Endothelial cell of umbilical vein (primary cell): ENCODE measurements at regions not wholly inside any gene's neighbourhood (a gene's known extent, or its start where the extent isn't known, plus 50 kb on each side); places are given as distances from the start of the nearest gene placed in this dataset.

Experiments
- BruUV-seq: library from RNA; stranded (reverse); fragments of 400-500 nt; replicated peaks from 2 replicates; lab custom pipeline; 2021; lab: Mats Ljungman, UMichigan
- CTCF ChIA-PET: fragments of 300-600, 350-600 bp; sonication (Branson Sonifier 250); formaldehyde crosslinking; loops from one replicate; lab custom pipeline; 2021; ENCODE audit warnings: antibody characterized with exemption, inconsistent platforms; lab: Charles Lee
- POLR2A ChIA-PET: fragments of 300-600, 350-600 bp; sonication (Branson Sonifier 250); formaldehyde crosslinking; loops from one replicate; lab custom pipeline; 2021; ENCODE audit warnings: antibody characterized with exemption, inconsistent platforms; lab: Charles Lee
- DNase-seq: peaks from one replicate; pipeline ENCODE4 v3.0.0-alpha.2; 2011; ENCODE audit warnings: low read depth, low spot score
- FAIRE-seq: peaks from 2 replicates; lab custom pipeline; 2011; peaks lifted over from hg19 to GRCh38; lab: Jason Lieb, UNC
- H2AFZ ChIP-seq: 2 replicates; pipeline ENCODE4 v1.6.0; 2012; ENCODE audit warnings: low read depth, low read length, control low read depth, inconsistent platforms
- H3K27ac ChIP-seq: 2 replicates; pipeline ENCODE4 v1.5.1; 2011; ENCODE audit warnings: low read depth, mild to moderate bottlenecking, control low read depth, low read length, moderate library complexity; ENCODE audit not compliant: insufficient read depth
- H3K27me3 ChIP-seq, 2 experiments: 2 replicates each; pipeline versions ENCODE4 v1.6.0 to v1.6.1; 2011; ENCODE audit warnings: low read length in 2 of 2, mixed read lengths in 1 of 2; ENCODE audit not compliant: control insufficient read depth in 2 of 2, insufficient read depth in 2 of 2
- H3K36me3 ChIP-seq, 2 experiments: 2 replicates in 1 of 2; 3 replicates in 1 of 2; pipeline ENCODE4 v1.5.1; 2011; ENCODE audit warnings: low read length in 2 of 2, mild to moderate bottlenecking in 1 of 2, moderate library complexity in 1 of 2; ENCODE audit not compliant: control insufficient read depth in 2 of 2, insufficient read depth in 2 of 2; ENCODE audit errors: extremely low read depth in 1 of 2
- H3K4me1 ChIP-seq: 3 replicates; pipeline ENCODE4 v1.5.1; 2011; ENCODE audit warnings: mild to moderate bottlenecking, low read length; ENCODE audit not compliant: control insufficient read depth, insufficient read depth; ENCODE audit errors: extremely low read depth
- H3K4me2 ChIP-seq: 2 replicates; pipeline ENCODE4 v1.6.1; 2011; ENCODE audit warnings: low read length, control low read depth, mixed read lengths; ENCODE audit not compliant: insufficient read depth
- H3K4me3 ChIP-seq, 3 experiments: fragments of 200-600 bp in 1 of 3; sonication (generic), shearing (Covaris generic) in 1 of 3; replicated peaks in 1 of 3; 2 replicates each; pipeline ENCODE4 v1.5.1; 2011 to 2016; ENCODE audit warnings: control low read depth in 3 of 3, low read length in 3 of 3, mild to moderate bottlenecking in 2 of 3, inconsistent platforms in 1 of 3, low read depth in 1 of 3, moderate library complexity in 1 of 3; ENCODE audit not compliant: insufficient read depth in 1 of 3
- H3K79me2 ChIP-seq: 2 replicates; pipeline ENCODE4 v1.6.0; 2012; ENCODE audit warnings: low read length, inconsistent platforms; ENCODE audit not compliant: control insufficient read depth, insufficient read depth
- H3K9ac ChIP-seq: replicated peaks from 2 replicates; pipeline ENCODE3; 2011; ENCODE audit warnings: low read length, control low read depth; ENCODE audit not compliant: insufficient read depth; ENCODE audit errors: extremely low read depth
- H3K9me1 ChIP-seq: replicated peaks from 3 replicates; pipeline ENCODE4 v1.6.0; 2011; ENCODE audit warnings: mild to moderate bottlenecking, low read length; ENCODE audit not compliant: control insufficient read depth, insufficient read depth; ENCODE audit errors: extremely low read depth
- H3K9me3 ChIP-seq: replicated peaks from 2 replicates; pipeline ENCODE4 v1.5.1; 2012; ENCODE audit warnings: low read length, inconsistent platforms; ENCODE audit not compliant: control insufficient read depth, insufficient read depth
- H4K20me1 ChIP-seq: replicated peaks from 2 replicates; pipeline ENCODE3; 2011; ENCODE audit warnings: mild to moderate bottlenecking, low read length; ENCODE audit not compliant: control insufficient read depth, insufficient read depth; ENCODE audit errors: extremely low read depth
- EZH2 ChIP-seq: IDR thresholded peaks from 2 replicates; pipeline ENCODE4 v1.6.1; 2012; ENCODE audit warnings: borderline replicate concordance, low read depth, mild to moderate bottlenecking, moderate library complexity, low read length, inconsistent platforms; ENCODE audit not compliant: severe bottlenecking
- FOS ChIP-seq: IDR thresholded peaks from 2 replicates; pipeline ENCODE4 v1.6.1; 2011; ENCODE audit warnings: mild to moderate bottlenecking, low read length, moderate library complexity, borderline replicate concordance; ENCODE audit not compliant: insufficient read depth
- GATA2 ChIP-seq: IDR thresholded peaks from 2 replicates; pipeline ENCODE4 v1.7.0; 2011; ENCODE audit warnings: low read depth, mild to moderate bottlenecking, moderate library complexity, mixed read lengths, low read length; ENCODE audit not compliant: insufficient read length, insufficient read depth
- JUN ChIP-seq: IDR thresholded peaks from 2 replicates; pipeline ENCODE4 v1.6.1; 2011; ENCODE audit warnings: borderline replicate concordance, low read depth; ENCODE audit not compliant: insufficient read length, insufficient read depth
- MAX ChIP-seq: IDR thresholded peaks from 2 replicates; pipeline ENCODE4 v1.6.1; 2011; ENCODE audit not compliant: insufficient read depth, insufficient read length
- MYC ChIP-seq: IDR thresholded peaks from one replicate; pipeline ENCODE4 v1.6.1; 2011; ENCODE audit warnings: mild to moderate bottlenecking, low read depth, low read length
- POLR2A ChIP-seq: IDR thresholded peaks from 2 replicates; pipeline ENCODE4 v1.6.1; 2012; ENCODE audit warnings: low read depth, mild to moderate bottlenecking, control low read depth, low read length
- dilution Hi-C: fragments of 300-500 bp; cut with MboI; formaldehyde crosslinking; loops from one replicate; pipeline ENCODE4 v1.15.0; 2019; ENCODE audit warnings: low sequenced_read_pairs; ENCODE audit not compliant: extremely low pct_ligation_motif_present
- intact Hi-C: fragments of 100-400 bp; cut with micrococcal nuclease; formaldehyde crosslinking; loops from one replicate; pipeline ENCODE4 v1.10.0; 2022

GRCh38 chr6:140736231-140736630, 1361.8 kb upstream of the CITED2 start:
- intact Hi-C loops, result no loop called here
- H2AFZ ChIP-seq, result no peak overlapping the region

GRCh38 chr6:140732991-140733390, 1358.5 kb upstream of the CITED2 start:
- Histone ChIP-seq H3K36me3 (no peaks in the 10 kb centered on the region), H3K9ac (no peak overlapping the region), H3K9me3 (no peaks in the 10 kb centered on the region), H3K4me3 (no peak overlapping the region), H3K27me3 (no peaks in the 10 kb centered on the region), H3K4me1 (no peaks in the 10 kb centered on the region), H3K4me2 (no peak overlapping the region), H3K9me1 (no peaks in the 10 kb centered on the region), H3K27ac (no peak overlapping the region), H3K79me2 (no peaks in the 10 kb centered on the region), H2AFZ (no peak overlapping the region), H4K20me1 (no peaks in the 10 kb centered on the region)
- BruUV-seq, result no TSS peak
- TF ChIP-seq GATA2, result no peak
- TF ChIP-seq POLR2A, result no peak
- no peak for TF ChIP-seq FOS
- no peak for TF ChIP-seq MAX
- TF ChIP-seq JUN, result no peak
- TF ChIP-seq MYC, result no peak
- TF ChIP-seq EZH2, result no peak
- dilution Hi-C loops (no loop called here), intact Hi-C loops (no loop called here)
- FAIRE-seq, result no peak
- ChIA-PET CTCF (interaction anchor here (1.0 kb wide), 1 partner anchor 10 kb away, joined by 3 read pairs; no protein-coding TSS in a partner anchor), POLR2A (no interaction called here)
- DNase-seq, result no peak

More at GRCh38 chr6:140736231-140736630, 1361.8 kb upstream of the CITED2 start:
- Histone ChIP-seq H3K36me3 (no peaks in the 10 kb centered on the region), H3K9me1 (no peaks in the 10 kb centered on the region), H3K4me2 (no peak overlapping the region), H3K79me2 (no peaks in the 10 kb centered on the region), H3K27me3 (no peaks in the 10 kb centered on the region), H3K27ac (no peak overlapping the region), H3K4me1 (no peaks in the 10 kb centered on the region), H3K4me3 (no peak overlapping the region), H3K9ac (no peak overlapping the region), H3K9me3 (no peaks in the 10 kb centered on the region), H4K20me1 (no peaks in the 10 kb centered on the region)
- no TSS peak for BruUV-seq
- DNase-seq (peak; percentile 48), FAIRE-seq (no peak)
- TF ChIP-seq JUN, result no peak
- POLR2A ChIA-PET, result no interaction called here
- dilution Hi-C loops, result no loop called here
- CTCF ChIA-PET, result interaction anchor here (1.3 kb wide), 1 partner anchor 10 kb away, joined by 3 read pairs; no protein-coding TSS in a partner anchor
